ENCODE measurements at regions not wholly inside any gene's neighbourhood (a gene's known extent, or its start where the extent isn't known, plus 50 kb on each side); places are given as distances from the start of the nearest gene placed in this dataset.

DNA sequence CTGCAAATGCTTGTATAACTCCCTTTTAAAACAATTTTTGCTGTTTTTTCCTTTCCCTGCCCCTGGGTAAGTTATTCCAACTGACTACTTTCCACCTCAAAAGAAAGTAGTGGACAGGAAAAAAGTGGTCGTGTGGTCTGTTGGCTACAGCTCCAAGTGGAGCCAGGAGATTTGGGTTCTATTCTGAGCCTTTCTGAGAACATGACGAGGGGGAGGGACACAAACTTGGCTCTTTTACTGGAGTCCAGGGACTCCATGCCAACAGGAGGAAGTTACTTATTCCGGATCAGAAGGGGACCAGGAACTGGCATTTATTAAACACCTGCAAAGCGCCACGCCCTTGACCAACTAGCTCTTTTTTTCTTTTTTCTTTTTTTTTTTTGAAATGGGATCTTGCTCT lies 79.0 kb upstream of the CAPZB start:
- Histone ChIP-seq H2AFZ (ENCODE audit: low read depth, low read length) (no peak overlapping the region), H4K8ac (ENCODE audit: low read length) (no peak overlapping the region), H3K27ac (ENCODE audit: low read length, poor library complexity, severe bottlenecking) (no peak overlapping the region), H3K4me2 (ENCODE audit: low read length, poor library complexity, severe bottlenecking) (no peak overlapping the region), H2BK5ac (ENCODE audit: low read depth, low read length, poor library complexity, severe bottlenecking) (no peak overlapping the region), H3K9me3 (ENCODE audit: control insufficient read depth, low read length) (no peaks in the 10 kb centered on the region), H2AK5ac (ENCODE audit: low read length, severe bottlenecking) (no peak overlapping the region), H3K9ac (ENCODE audit: low read length) (peak overlapping the region; percentile 86), H3K36me3 (ENCODE audit: control insufficient read depth in 1 of 2, insufficient read depth in 2 of 2, low read depth in 1 of 2, low read length in 2 of 2) (no peaks in the 10 kb centered on the region), H3K27me3 (ENCODE audit: control insufficient read depth in 1 of 2, insufficient read depth in 1 of 2, low read length in 2 of 2) (no peaks in the 10 kb centered on the region), H2BK12ac (ENCODE audit: low read length in 2 of 2) (no peak overlapping the region), H3K23ac (ENCODE audit: low read length in 2 of 2) (no peak overlapping the region), H3K4me3 (ENCODE audit: insufficient read depth in 1 of 2, low read depth in 1 of 2, low read length in 2 of 2) (peak overlapping the region in 1 of 2 experiments; percentile 68), H3K4me1 (ENCODE audit: control insufficient read depth, insufficient read depth, low read depth, low read length) (no peaks in the 10 kb centered on the region), H3K4ac (ENCODE audit: low read depth in 1 of 2, low read length in 2 of 2) (no peak overlapping the region), H2BK15ac (ENCODE audit: low read depth, poor library complexity, severe bottlenecking) (no peak overlapping the region), H3K14ac (ENCODE audit: low read length in 2 of 2) (no peak overlapping the region), H2BK120ac (ENCODE audit: low read depth, low read length) (no peak overlapping the region), H3K79me1 (replicated peaks; ENCODE audit: low read length, poor library complexity, severe bottlenecking) (no peaks in the 10 kb centered on the region), H3K18ac (ENCODE audit: low read depth in 1 of 2, low read length in 2 of 2) (no peak overlapping the region), H4K91ac (ENCODE audit: low read length) (no peak overlapping the region)
- WGBS: 91% methylated on average over 5 of the region's 5 CpGs
- no peak for DNase-seq

DNA sequence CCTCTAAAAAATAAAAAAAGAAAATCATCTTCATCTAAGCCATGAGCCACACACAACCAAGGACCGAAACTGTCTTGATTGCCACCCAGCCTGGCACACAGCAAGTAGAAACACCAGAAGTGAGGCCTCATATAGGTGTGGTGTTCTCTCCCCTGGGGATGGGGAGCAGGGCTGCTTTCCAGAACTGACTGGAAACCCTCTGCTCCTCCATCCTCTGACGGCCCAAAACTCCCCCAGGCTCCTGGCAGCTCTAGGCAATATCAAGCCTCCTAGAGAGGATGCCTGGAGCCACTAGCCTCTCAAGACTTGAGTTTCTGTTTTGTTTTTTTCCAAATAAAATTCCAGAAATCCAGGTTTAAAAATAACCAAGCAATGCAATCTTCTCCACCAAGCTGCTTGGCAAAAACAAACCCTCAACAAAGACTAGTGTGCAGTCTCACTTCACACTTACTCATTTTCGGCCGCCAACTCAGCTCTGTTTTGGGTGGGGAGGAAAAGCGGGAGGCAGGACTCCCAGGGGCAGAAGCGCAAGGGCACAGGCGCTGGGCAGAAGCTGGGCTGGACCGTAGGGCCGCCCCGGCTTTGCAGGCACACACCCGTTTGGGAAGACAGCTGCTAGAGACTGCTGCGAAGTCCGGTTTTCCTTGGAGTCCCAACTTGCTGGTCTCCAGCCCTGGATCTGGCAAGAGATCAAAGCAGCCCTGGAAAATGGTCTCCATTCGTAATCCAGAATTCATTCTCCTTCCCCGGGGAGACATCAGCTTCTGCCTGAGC lies 78.2 kb upstream of the CAPZB start:
- no peak overlapping the region for H2AK5ac ChIP-seq (ENCODE audit: low read length, severe bottlenecking)
- no peak overlapping the region for H2BK15ac ChIP-seq (ENCODE audit: low read depth, poor library complexity, severe bottlenecking)
- H3K79me1 ChIP-seq (replicated peaks; ENCODE audit: low read length, poor library complexity, severe bottlenecking): no peaks in the 10 kb centered on the region
- no peak overlapping the region for H4K91ac ChIP-seq (ENCODE audit: low read length)
- H2AFZ ChIP-seq (ENCODE audit: low read depth, low read length): no peak overlapping the region
- no peaks in the 10 kb centered on the region for H3K27me3 ChIP-seq (ENCODE audit: control insufficient read depth in 1 of 2, insufficient read depth in 1 of 2, low read length in 2 of 2)
- peak overlapping the region in 1 of 2 experiments; percentile 68 for H3K4me3 ChIP-seq (ENCODE audit: insufficient read depth in 1 of 2, low read depth in 1 of 2, low read length in 2 of 2)
- peak overlapping the region; percentile 86 for H3K9ac ChIP-seq (ENCODE audit: low read length)
- no peak overlapping the region for H2BK120ac ChIP-seq (ENCODE audit: low read depth, low read length)
- H3K18ac ChIP-seq (ENCODE audit: low read depth in 1 of 2, low read length in 2 of 2): no peak overlapping the region
- no peaks in the 10 kb centered on the region for H3K9me3 ChIP-seq (ENCODE audit: control insufficient read depth, low read length)
- H3K23ac ChIP-seq (ENCODE audit: low read length in 2 of 2): no peak overlapping the region
- H3K14ac ChIP-seq (ENCODE audit: low read length in 2 of 2): no peak overlapping the region
- no peak overlapping the region for H2BK5ac ChIP-seq (ENCODE audit: low read depth, low read length, poor library complexity, severe bottlenecking)
- H3K4me2 ChIP-seq (ENCODE audit: low read length, poor library complexity, severe bottlenecking): no peak overlapping the region
- 83% methylated on average over 15 of the region's 15 CpGs for WGBS
- no peak overlapping the region for H3K27ac ChIP-seq (ENCODE audit: low read length, poor library complexity, severe bottlenecking)
- H4K8ac ChIP-seq (ENCODE audit: low read length): no peak overlapping the region
- H3K4ac ChIP-seq (ENCODE audit: low read depth in 1 of 2, low read length in 2 of 2): no peak overlapping the region
- H2BK12ac ChIP-seq (ENCODE audit: low read length in 2 of 2): no peak overlapping the region
- no peak for DNase-seq
- no peaks in the 10 kb centered on the region for H3K4me1 ChIP-seq (ENCODE audit: control insufficient read depth, insufficient read depth, low read depth, low read length)
- no peaks in the 10 kb centered on the region for H3K36me3 ChIP-seq (ENCODE audit: control insufficient read depth in 1 of 2, insufficient read depth in 2 of 2, low read depth in 1 of 2, low read length in 2 of 2)

DNA sequence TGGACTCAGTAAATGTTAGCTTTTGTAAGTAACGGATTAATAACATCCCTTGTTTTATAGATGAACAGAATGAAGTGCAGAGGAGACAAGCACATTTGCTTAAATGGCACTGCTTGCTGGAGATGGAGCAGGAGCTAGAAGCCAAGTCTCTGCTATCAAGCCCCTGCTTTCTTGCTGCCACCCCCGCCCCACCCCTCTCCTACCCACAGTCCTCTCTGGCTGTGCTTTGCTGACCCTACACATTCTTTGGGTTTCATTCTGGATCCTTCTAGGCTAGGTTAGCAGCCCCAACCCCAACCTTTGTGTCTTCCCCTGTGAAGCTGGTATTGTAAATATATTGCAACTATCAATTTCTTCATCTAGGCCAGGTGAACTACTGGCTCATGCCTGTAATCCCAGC lies 77.5 kb upstream of the CAPZB start:
- Histone ChIP-seq H3K4me1 (ENCODE audit: control insufficient read depth, insufficient read depth, low read depth, low read length) (no peaks in the 10 kb centered on the region), H2BK12ac (ENCODE audit: low read length in 2 of 2) (no peak overlapping the region), H4K91ac (ENCODE audit: low read length) (no peak overlapping the region), H3K9me3 (ENCODE audit: control insufficient read depth, low read length) (no peaks in the 10 kb centered on the region), H3K23ac (ENCODE audit: low read length in 2 of 2) (no peak overlapping the region), H3K9ac (ENCODE audit: low read length) (peak overlapping the region; percentile 86), H3K18ac (ENCODE audit: low read depth in 1 of 2, low read length in 2 of 2) (no peak overlapping the region), H4K8ac (ENCODE audit: low read length) (no peak overlapping the region), H3K14ac (ENCODE audit: low read length in 2 of 2) (no peak overlapping the region), H3K4me3 (ENCODE audit: insufficient read depth in 1 of 2, low read depth in 1 of 2, low read length in 2 of 2) (peak overlapping the region in 1 of 2 experiments; percentile 68), H3K36me3 (ENCODE audit: control insufficient read depth in 1 of 2, insufficient read depth in 2 of 2, low read depth in 1 of 2, low read length in 2 of 2) (no peaks in the 10 kb centered on the region), H3K4ac (ENCODE audit: low read depth in 1 of 2, low read length in 2 of 2) (no peak overlapping the region), H2BK5ac (ENCODE audit: low read depth, low read length, poor library complexity, severe bottlenecking) (no peak overlapping the region), H2AFZ (ENCODE audit: low read depth, low read length) (no peak overlapping the region), H3K27me3 (ENCODE audit: control insufficient read depth in 1 of 2, insufficient read depth in 1 of 2, low read length in 2 of 2) (no peaks in the 10 kb centered on the region), H2BK120ac (ENCODE audit: low read depth, low read length) (no peak overlapping the region), H2BK15ac (ENCODE audit: low read depth, poor library complexity, severe bottlenecking) (no peak overlapping the region), H3K79me1 (replicated peaks; ENCODE audit: low read length, poor library complexity, severe bottlenecking) (no peaks in the 10 kb centered on the region), H3K27ac (ENCODE audit: low read length, poor library complexity, severe bottlenecking) (no peak overlapping the region), H2AK5ac (ENCODE audit: low read length, severe bottlenecking) (no peak overlapping the region), H3K4me2 (ENCODE audit: low read length, poor library complexity, severe bottlenecking) (no peak overlapping the region)
- WGBS: 86% methylated on average over 2 of the region's 2 CpGs
- DNase-seq: no peak

DNA sequence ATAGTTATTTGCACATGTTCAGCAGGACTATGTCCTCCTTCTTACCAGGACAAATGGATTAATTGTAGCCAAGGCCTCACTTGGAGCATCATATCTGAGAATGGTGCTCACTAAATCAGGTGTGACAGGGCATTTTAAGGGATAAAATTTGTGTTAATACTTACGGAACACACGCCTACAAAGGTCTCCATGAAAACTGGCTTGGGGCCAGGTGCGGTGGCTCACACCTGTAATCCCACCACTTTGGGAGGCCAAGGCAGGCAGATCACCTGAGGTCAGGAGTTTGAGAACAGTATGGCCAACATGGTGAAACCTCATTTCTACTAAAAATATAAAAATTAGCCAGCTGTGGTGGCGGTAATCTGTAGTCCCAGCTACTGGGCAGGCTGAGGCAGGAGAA lies 75.1 kb upstream of the CAPZB start:
- DNase-seq: no peak
- no peak overlapping the region for H3K4me2 ChIP-seq (ENCODE audit: low read length, poor library complexity, severe bottlenecking)
- no peak overlapping the region for H3K14ac ChIP-seq (ENCODE audit: low read length in 2 of 2)
- no peaks in the 10 kb centered on the region for H3K4me1 ChIP-seq (ENCODE audit: control insufficient read depth, insufficient read depth, low read depth, low read length)
- H3K9ac ChIP-seq (ENCODE audit: low read length): no peak overlapping the region
- no peak overlapping the region for H3K4ac ChIP-seq (ENCODE audit: low read depth in 1 of 2, low read length in 2 of 2)
- no peak overlapping the region for H3K27ac ChIP-seq (ENCODE audit: low read length, poor library complexity, severe bottlenecking)
- H3K9me3 ChIP-seq (ENCODE audit: control insufficient read depth, low read length): no peaks in the 10 kb centered on the region
- no peak overlapping the region for H3K18ac ChIP-seq (ENCODE audit: low read depth in 1 of 2, low read length in 2 of 2)
- H3K36me3 ChIP-seq (ENCODE audit: control insufficient read depth in 1 of 2, insufficient read depth in 2 of 2, low read depth in 1 of 2, low read length in 2 of 2): no peaks in the 10 kb centered on the region
- H3K27me3 ChIP-seq (ENCODE audit: control insufficient read depth in 1 of 2, insufficient read depth in 1 of 2, low read length in 2 of 2): no peaks in the 10 kb centered on the region
- H2AFZ ChIP-seq (ENCODE audit: low read depth, low read length): no peak overlapping the region
- no peak overlapping the region for H4K91ac ChIP-seq (ENCODE audit: low read length)
- WGBS: 100% methylated on average over 4 of the region's 4 CpGs
- H3K79me1 ChIP-seq (replicated peaks; ENCODE audit: low read length, poor library complexity, severe bottlenecking): no peaks in the 10 kb centered on the region
- no peak overlapping the region for H2BK5ac ChIP-seq (ENCODE audit: low read depth, low read length, poor library complexity, severe bottlenecking)
- no peak overlapping the region for H2BK120ac ChIP-seq (ENCODE audit: low read depth, low read length)
- no peak overlapping the region for H2BK12ac ChIP-seq (ENCODE audit: low read length in 2 of 2)
- H2AK5ac ChIP-seq (ENCODE audit: low read length, severe bottlenecking): no peak overlapping the region
- H3K23ac ChIP-seq (ENCODE audit: low read length in 2 of 2): no peak overlapping the region
- no peak overlapping the region for H3K4me3 ChIP-seq (ENCODE audit: insufficient read depth in 1 of 2, low read depth in 1 of 2, low read length in 2 of 2)
- H4K8ac ChIP-seq (ENCODE audit: low read length): no peak overlapping the region
- no peak overlapping the region for H2BK15ac ChIP-seq (ENCODE audit: low read depth, poor library complexity, severe bottlenecking)

Data from mesenchymal stem cell (in vitro differentiated cells and primary cell).